ENCODE measurements at regions not wholly inside any gene's neighbourhood (a gene's known extent, or its start where the extent isn't known, plus 50 kb on each side); places are given as distances from the start of the nearest gene placed in this dataset.

- no peak overlapping the region for H3K4me3 ChIP-seq
- no peaks in the 10 kb centered on the region for H3K36me3 ChIP-seq
- 29 to 76% (median 67%) methylated on average over 1 of the region's 1 CpG for WGBS, 5 donors
- no peak overlapping the region for H3K27ac ChIP-seq
- TF ChIP-seq POLR2AphosphoS5 (IDR thresholded peaks at IDR 0.05) = no peak
- TF ChIP-seq POLR2A (IDR thresholded peaks at IDR 0.05) = no peak
- TF ChIP-seq EP300 (IDR thresholded peaks at IDR 0.05) = no peak
- TF ChIP-seq CTCF (IDR thresholded peaks at IDR 0.05) = no peak
- H3K27me3 ChIP-seq = peaks cover 0 to 7% (median 0%) of the 10 kb centered on the region in 3 donors
- no peaks in the 10 kb centered on the region for H3K4me1 ChIP-seq
- H3K9me3 ChIP-seq = no peaks in the 10 kb centered on the region
- DNase-seq = no peak
- intact Hi-C loops (cut with DNase I; ENCODE audit: low total_unique reads) = no loop called here
Observed at GRCh38 chr16:86110134-86110533, 211.2 kb downstream of the IRF8 start.

GRCh38 chr16:86110726-86111125 is 211.8 kb downstream of the IRF8 start:
- Histone ChIP-seq H3K9me3 (no peaks in the 10 kb centered on the region), H3K27ac (no peak overlapping the region), H3K4me1 (no peaks in the 10 kb centered on the region), H3K27me3 (peaks cover 0 to 7% (median 0%) of the 10 kb centered on the region in 3 donors), H3K4me3 (no peak overlapping the region), H3K36me3 (no peaks in the 10 kb centered on the region)
- intact Hi-C loops (cut with DNase I; ENCODE audit: low total_unique reads) = no loop called here
- no peak for TF ChIP-seq POLR2A (IDR thresholded peaks at IDR 0.05)
- no peak for TF ChIP-seq CTCF (IDR thresholded peaks at IDR 0.05)
- no peak for TF ChIP-seq POLR2AphosphoS5 (IDR thresholded peaks at IDR 0.05)
- TF ChIP-seq EP300 (IDR thresholded peaks at IDR 0.05) = no peak
- WGBS, 5 donors = 81 to 88% (median 84%) methylated on average over 4 of the region's 4 CpGs; no CpG with 5 or more reads in 1 of the 5 donors
- DNase-seq = no peak

GRCh38 chr16:86112178-86112577 is 213.2 kb downstream of the IRF8 start:
- peak overlapping the region in 3 of 5 donors; percentile 4 to 37 (median 10) for H3K27ac ChIP-seq
- TF ChIP-seq POLR2A (IDR thresholded peaks at IDR 0.05) = no peak
- TF ChIP-seq POLR2AphosphoS5 (IDR thresholded peaks at IDR 0.05) = no peak
- TF ChIP-seq CTCF (IDR thresholded peaks at IDR 0.05) = no peak
- TF ChIP-seq EP300 (IDR thresholded peaks at IDR 0.05) = no peak
- no peak overlapping the region for H3K4me3 ChIP-seq
- no peaks in the 10 kb centered on the region for H3K36me3 ChIP-seq
- DNase-seq = no peak
- no peaks in the 10 kb centered on the region for H3K9me3 ChIP-seq
- peaks cover 0 to 15% (median 4%) of the 10 kb centered on the region in 3 donors for H3K27me3 ChIP-seq
- intact Hi-C loops (cut with DNase I; ENCODE audit: low total_unique reads) = no loop called here
- 69 to 80% (median 71%) methylated on average over 4 of the region's 4 CpGs for WGBS, 5 donors
- H3K4me1 ChIP-seq = no peaks in the 10 kb centered on the region

DNA sequence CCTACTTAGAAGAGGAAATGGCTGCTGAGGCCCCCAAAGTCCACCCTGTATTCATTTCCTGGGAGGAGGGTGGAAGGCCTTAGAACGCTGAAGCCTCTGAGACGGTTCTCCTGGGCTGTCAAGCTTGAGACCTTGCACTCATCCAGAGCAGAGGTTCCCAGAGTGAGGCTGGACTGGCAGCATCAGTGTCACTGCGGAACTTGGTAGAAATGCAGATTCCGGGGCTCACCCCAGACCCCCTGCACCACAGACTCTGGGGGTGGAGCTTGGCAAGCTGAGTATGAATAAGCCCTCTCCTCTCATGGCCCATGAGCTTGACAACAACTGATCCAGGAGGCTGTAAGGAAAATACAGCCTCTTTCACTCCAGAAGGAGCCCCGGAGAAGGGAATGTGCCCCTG is 218.3 kb downstream of the IRF8 start:
- 65 to 86% (median 79%) methylated on average over 3 to 5 of the region's 5 CpGs for WGBS, 5 donors
- no peaks in the 10 kb centered on the region for H3K9me3 ChIP-seq
- intact Hi-C loops (cut with DNase I; ENCODE audit: low total_unique reads) = no loop called here
- no peak overlapping the region for H3K4me3 ChIP-seq
- H3K27me3 ChIP-seq = peaks cover 0 to 33% (median 11%) of the 10 kb centered on the region in 3 donors
- no peak for TF ChIP-seq POLR2A (IDR thresholded peaks at IDR 0.05)
- TF ChIP-seq EP300 (IDR thresholded peaks at IDR 0.05) = no peak
- no peak for TF ChIP-seq POLR2AphosphoS5 (IDR thresholded peaks at IDR 0.05)
- TF ChIP-seq CTCF (IDR thresholded peaks at IDR 0.05) = no peak
- no peaks in the 10 kb centered on the region for H3K4me1 ChIP-seq
- no peaks in the 10 kb centered on the region for H3K36me3 ChIP-seq
- DNase-seq = no peak
- no peak overlapping the region for H3K27ac ChIP-seq
